Liver (tissue), 7 donors: ENCODE measurements at regions not wholly inside any gene's neighbourhood (a gene's known extent, or its start where the extent isn't known, plus 50 kb on each side); places are given as distances from the start of the nearest gene placed in this dataset.

Source experiments
- DNase-seq: peaks from one replicate; pipeline ENCODE4 v3.0.0-alpha.2; 2017; ENCODE audit warnings: low spot score
- H3K27ac ChIP-seq, 2 donors: one replicate each; pipeline ENCODE4 v1.7.0; 2013; ENCODE audit warnings: inconsistent platforms in 2 of 2, low read length in 2 of 2, control low read depth in 1 of 2, low read depth in 1 of 2, mild to moderate bottlenecking in 1 of 2
- H3K27me3 ChIP-seq, 4 donors: one replicate each; pipeline versions ENCODE4 v1.6.1 to v1.7.0; 2013; ENCODE audit warnings: low read length in 3 of 4, inconsistent platforms in 1 of 4, mild to moderate bottlenecking in 1 of 4, moderate library complexity in 1 of 4; ENCODE audit not compliant: control insufficient read depth in 4 of 4, insufficient read depth in 4 of 4
- H3K36me3 ChIP-seq, 4 donors: one replicate each; pipeline versions ENCODE4 v1.6.1 to v1.7.0; 2013; ENCODE audit warnings: low read length in 3 of 4, mild to moderate bottlenecking in 3 of 4, low read depth in 1 of 4, moderate library complexity in 1 of 4; ENCODE audit not compliant: control insufficient read depth in 4 of 4, insufficient read depth in 3 of 4
- H3K4me1 ChIP-seq, 4 donors: one replicate each; pipeline versions ENCODE4 v1.6.1 to v1.7.0; 2013; ENCODE audit warnings: low read length in 3 of 4, mild to moderate bottlenecking in 3 of 4, moderate library complexity in 1 of 4; ENCODE audit not compliant: control insufficient read depth in 4 of 4, insufficient read depth in 4 of 4
- H3K4me3 ChIP-seq, 3 donors: one replicate each; pipeline versions ENCODE4 v1.6.1 to v1.7.0; 2013; ENCODE audit warnings: low read length in 3 of 3, control low read depth in 1 of 3, low read depth in 1 of 3, mild to moderate bottlenecking in 1 of 3
- H3K9ac ChIP-seq, 2 donors: one replicate each; pipeline ENCODE4 v1.7.0; 2013; ENCODE audit warnings: low read length in 2 of 2, mild to moderate bottlenecking in 2 of 2, moderate library complexity in 2 of 2, control low read depth in 1 of 2, low read depth in 1 of 2
- H3K9me3 ChIP-seq, 4 donors: one replicate each; pipeline versions ENCODE4 v1.6.1 to v1.7.0; 2013; ENCODE audit warnings: low read length in 3 of 4; ENCODE audit not compliant: control insufficient read depth in 4 of 4
- EGR1 ChIP-seq, 2 donors: IDR thresholded peaks; 2 replicates each; pipeline ENCODE4 v1.6.1; 2016 to 2018; ENCODE audit warnings: antibody characterized with exemption in 2 of 2, low read depth in 2 of 2
- FOXA1 ChIP-seq: IDR thresholded peaks from 2 replicates; pipeline ENCODE4 v1.6.1; 2016; ENCODE audit warnings: antibody characterized with exemption
- FOXA2 ChIP-seq: IDR thresholded peaks from 2 replicates; pipeline ENCODE4 v1.6.1; 2016; ENCODE audit warnings: antibody characterized with exemption
- GABPA ChIP-seq, 2 donors: IDR thresholded peaks in 1 of 2; conservative IDR thresholded peaks in 1 of 2; 2 replicates each; pipeline ENCODE4 v1.6.1; 2016; ENCODE audit warnings: antibody characterized with exemption in 2 of 2, mild to moderate bottlenecking in 1 of 2, moderate library complexity in 1 of 2
- HNF4A ChIP-seq, 2 donors: conservative IDR thresholded peaks; 2 replicates each; pipeline ENCODE4 v1.6.1; 2016; ENCODE audit warnings: antibody characterized with exemption in 2 of 2, mild to moderate bottlenecking in 2 of 2
- HNF4G ChIP-seq: IDR thresholded peaks from 2 replicates; pipeline ENCODE4 v1.6.1; 2016; ENCODE audit warnings: antibody characterized with exemption
- JUND ChIP-seq, 2 donors: IDR thresholded peaks; 2 replicates each; pipeline ENCODE4 v1.6.1; 2016; ENCODE audit warnings: antibody characterized with exemption in 2 of 2
- RAD21 ChIP-seq, 2 donors: IDR thresholded peaks; 2 replicates each; pipeline ENCODE4 v1.6.1; 2016; ENCODE audit warnings: antibody characterized with exemption in 2 of 2, mild to moderate bottlenecking in 2 of 2
- RXRA ChIP-seq, 2 donors: IDR thresholded peaks; 2 replicates each; pipeline ENCODE4 v1.6.1; 2017 to 2018; ENCODE audit warnings: antibody characterized with exemption in 2 of 2, mild to moderate bottlenecking in 1 of 2
- TAF1 ChIP-seq: conservative IDR thresholded peaks from 2 replicates; pipeline ENCODE4 v1.6.1; 2016; ENCODE audit warnings: antibody characterized with exemption, mild to moderate bottlenecking
- YY1 ChIP-seq: IDR thresholded peaks from 2 replicates; pipeline ENCODE4 v1.6.1; 2016; ENCODE audit warnings: antibody characterized with exemption, mild to moderate bottlenecking
- WGBS: extraction: QIAGEN DNeasy Blood & Tissue Kit; methylation state at CpG from one replicate; pipeline ENCODE4 v1.1.7; 2013; 5-methylcytosine and 5-hydroxymethylcytosine counted together
- TF ChIP-seq, protein P1 (sequence below): IDR thresholded peaks from 2 replicates; pipeline ENCODE4 v1.6.1; 2016; ENCODE audit warnings: antibody characterized with exemption, mild to moderate bottlenecking
- TF ChIP-seq, protein P2 (sequence below): IDR thresholded peaks from 2 replicates; pipeline ENCODE4 v1.6.1; 2016; ENCODE audit warnings: antibody characterized with exemption
- TF ChIP-seq, protein P3 (sequence below): IDR thresholded peaks from 2 replicates; pipeline ENCODE4 v1.6.1; 2016; ENCODE audit warnings: antibody characterized with exemption
- donor health status: healthy.
- donor health status: healthy.
- donor health status: healthy.
- donor health status: healthy.

DNA sequence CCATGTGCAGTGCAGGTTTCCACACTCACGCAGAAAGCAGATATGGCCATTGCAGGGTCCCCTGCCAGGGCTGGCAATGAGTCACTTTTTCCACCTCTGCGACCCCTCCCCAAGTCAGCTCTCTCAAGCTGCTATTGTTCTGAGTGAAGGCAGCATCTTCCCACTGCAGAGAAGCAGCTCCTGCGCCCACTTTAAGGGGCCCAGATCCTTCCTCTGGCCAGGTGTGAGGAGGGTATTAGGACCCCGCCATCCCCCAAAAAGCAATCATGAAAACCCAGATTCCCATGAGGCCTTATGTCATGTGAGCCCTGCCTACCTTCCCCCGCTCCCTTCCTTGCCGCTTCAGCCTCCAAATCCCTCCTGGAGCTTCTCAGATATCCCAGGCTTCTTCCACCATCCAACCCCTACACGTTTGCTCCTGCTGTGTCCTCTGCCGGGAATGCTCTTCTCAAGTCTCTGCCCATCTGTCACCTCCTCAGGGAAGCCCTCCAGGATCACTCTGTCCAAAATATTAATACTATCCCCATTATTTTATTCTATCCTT is 220.3 kb downstream of the NFATC2 start:
- no peaks in the 10 kb centered on the region for H3K36me3 ChIP-seq
- no peak for TF ChIP-seq FOXA1
- no peak for TF ChIP-seq HNF4A (conservative IDR thresholded peaks at IDR 0.05)
- no peak for TF ChIP-seq YY1
- no peak for TF ChIP-seq EGR1 (IDR thresholded peaks at IDR 0.05; ENCODE audit: low read depth in 2 of 2)
- no peaks in the 10 kb centered on the region for H3K4me1 ChIP-seq
- no peaks in the 10 kb centered on the region for H3K9me3 ChIP-seq
- H3K9ac ChIP-seq, result no peak overlapping the region
- no peak for DNase-seq
- no peaks in the 10 kb centered on the region for H3K27me3 ChIP-seq
- WGBS, result 75% methylated on average over 8 of the region's 8 CpGs
- H3K4me3 ChIP-seq, result no peak overlapping the region
- H3K27ac ChIP-seq, result no peak overlapping the region

DNA sequence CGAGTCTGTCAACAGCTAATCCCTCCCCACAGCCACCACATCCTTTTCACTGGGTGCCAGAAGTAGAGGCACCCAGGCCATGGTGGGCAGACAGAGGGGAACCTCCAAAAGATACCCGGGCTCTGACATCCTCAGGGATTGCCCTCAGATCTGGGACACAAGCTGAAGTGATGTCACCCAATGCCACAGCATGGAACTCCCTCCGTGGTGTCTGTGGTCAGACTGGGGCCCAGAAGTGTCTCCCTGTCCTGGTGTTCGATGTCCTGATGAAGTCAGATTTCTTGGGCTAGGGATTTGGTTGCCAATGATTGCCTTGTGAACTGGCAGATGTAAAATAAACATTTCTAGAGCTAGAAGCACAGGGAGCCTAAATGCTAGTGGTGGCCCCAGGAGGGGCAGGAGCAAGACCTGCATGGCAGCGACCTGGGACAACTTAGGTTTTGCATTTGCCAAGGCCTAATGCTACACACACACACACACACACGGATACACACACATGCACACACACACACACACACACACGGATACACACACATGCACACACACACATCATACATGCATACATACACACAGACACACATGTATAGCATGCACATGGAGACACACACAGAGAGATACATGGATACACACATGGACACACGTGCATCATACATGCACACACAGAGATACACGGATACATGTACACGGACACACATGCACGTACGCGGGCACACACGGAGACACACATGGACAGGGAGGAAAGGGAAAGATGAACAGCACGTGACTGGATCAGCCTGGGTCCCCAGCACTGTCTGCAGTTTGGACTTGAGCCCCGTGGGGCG is 221.0 kb downstream of the NFATC2 start:
- WGBS, result 90% methylated on average over 17 of the region's 17 CpGs
- H3K9me3 ChIP-seq, result no peaks in the 10 kb centered on the region
- H3K36me3 ChIP-seq, result no peaks in the 10 kb centered on the region
- H3K27me3 ChIP-seq, result no peaks in the 10 kb centered on the region
- no peak overlapping the region for H3K27ac ChIP-seq
- H3K4me3 ChIP-seq, result no peak overlapping the region
- no peak overlapping the region for H3K9ac ChIP-seq
- H3K4me1 ChIP-seq, result no peaks in the 10 kb centered on the region
- no peak for DNase-seq
- no peak for TF ChIP-seq RXRA (IDR thresholded peaks at IDR 0.05)
- no peak for TF ChIP-seq GABPA (IDR thresholded peaks at IDR 0.05 in 1 of 2, conservative IDR thresholded peaks at IDR 0.05 in 1 of 2)
- no peak for TF ChIP-seq HNF4G
- TF ChIP-seq YY1, result no peak
- TF ChIP-seq RAD21 (IDR thresholded peaks at IDR 0.05), result no peak
- TF ChIP-seq, protein P1, sequence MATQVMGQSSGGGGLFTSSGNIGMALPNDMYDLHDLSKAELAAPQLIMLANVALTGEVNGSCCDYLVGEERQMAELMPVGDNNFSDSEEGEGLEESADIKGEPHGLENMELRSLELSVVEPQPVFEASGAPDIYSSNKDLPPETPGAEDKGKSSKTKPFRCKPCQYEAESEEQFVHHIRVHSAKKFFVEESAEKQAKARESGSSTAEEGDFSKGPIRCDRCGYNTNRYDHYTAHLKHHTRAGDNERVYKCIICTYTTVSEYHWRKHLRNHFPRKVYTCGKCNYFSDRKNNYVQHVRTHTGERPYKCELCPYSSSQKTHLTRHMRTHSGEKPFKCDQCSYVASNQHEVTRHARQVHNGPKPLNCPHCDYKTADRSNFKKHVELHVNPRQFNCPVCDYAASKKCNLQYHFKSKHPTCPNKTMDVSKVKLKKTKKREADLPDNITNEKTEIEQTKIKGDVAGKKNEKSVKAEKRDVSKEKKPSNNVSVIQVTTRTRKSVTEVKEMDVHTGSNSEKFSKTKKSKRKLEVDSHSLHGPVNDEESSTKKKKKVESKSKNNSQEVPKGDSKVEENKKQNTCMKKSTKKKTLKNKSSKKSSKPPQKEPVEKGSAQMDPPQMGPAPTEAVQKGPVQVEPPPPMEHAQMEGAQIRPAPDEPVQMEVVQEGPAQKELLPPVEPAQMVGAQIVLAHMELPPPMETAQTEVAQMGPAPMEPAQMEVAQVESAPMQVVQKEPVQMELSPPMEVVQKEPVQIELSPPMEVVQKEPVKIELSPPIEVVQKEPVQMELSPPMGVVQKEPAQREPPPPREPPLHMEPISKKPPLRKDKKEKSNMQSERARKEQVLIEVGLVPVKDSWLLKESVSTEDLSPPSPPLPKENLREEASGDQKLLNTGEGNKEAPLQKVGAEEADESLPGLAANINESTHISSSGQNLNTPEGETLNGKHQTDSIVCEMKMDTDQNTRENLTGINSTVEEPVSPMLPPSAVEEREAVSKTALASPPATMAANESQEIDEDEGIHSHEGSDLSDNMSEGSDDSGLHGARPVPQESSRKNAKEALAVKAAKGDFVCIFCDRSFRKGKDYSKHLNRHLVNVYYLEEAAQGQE, result no peak
- TF ChIP-seq FOXA2, result no peak
- no peak for TF ChIP-seq JUND (IDR thresholded peaks at IDR 0.05)
- TF ChIP-seq TAF1, result no peak
- TF ChIP-seq, protein P2, sequence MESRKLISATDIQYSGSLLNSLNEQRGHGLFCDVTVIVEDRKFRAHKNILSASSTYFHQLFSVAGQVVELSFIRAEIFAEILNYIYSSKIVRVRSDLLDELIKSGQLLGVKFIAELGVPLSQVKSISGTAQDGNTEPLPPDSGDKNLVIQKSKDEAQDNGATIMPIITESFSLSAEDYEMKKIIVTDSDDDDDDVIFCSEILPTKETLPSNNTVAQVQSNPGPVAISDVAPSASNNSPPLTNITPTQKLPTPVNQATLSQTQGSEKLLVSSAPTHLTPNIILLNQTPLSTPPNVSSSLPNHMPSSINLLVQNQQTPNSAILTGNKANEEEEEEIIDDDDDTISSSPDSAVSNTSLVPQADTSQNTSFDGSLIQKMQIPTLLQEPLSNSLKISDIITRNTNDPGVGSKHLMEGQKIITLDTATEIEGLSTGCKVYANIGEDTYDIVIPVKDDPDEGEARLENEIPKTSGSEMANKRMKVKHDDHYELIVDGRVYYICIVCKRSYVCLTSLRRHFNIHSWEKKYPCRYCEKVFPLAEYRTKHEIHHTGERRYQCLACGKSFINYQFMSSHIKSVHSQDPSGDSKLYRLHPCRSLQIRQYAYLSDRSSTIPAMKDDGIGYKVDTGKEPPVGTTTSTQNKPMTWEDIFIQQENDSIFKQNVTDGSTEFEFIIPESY, result no peak
- no peak for TF ChIP-seq HNF4A (conservative IDR thresholded peaks at IDR 0.05)
- no peak for TF ChIP-seq FOXA1
- TF ChIP-seq, protein P3, sequence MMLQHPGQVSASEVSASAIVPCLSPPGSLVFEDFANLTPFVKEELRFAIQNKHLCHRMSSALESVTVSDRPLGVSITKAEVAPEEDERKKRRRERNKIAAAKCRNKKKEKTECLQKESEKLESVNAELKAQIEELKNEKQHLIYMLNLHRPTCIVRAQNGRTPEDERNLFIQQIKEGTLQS, result no peak
- no peak for TF ChIP-seq EGR1 (IDR thresholded peaks at IDR 0.05; ENCODE audit: low read depth in 2 of 2)
